BJ (cell line): ENCODE measurements at regions not wholly inside any gene's neighbourhood (a gene's known extent, or its start where the extent isn't known, plus 50 kb on each side); places are given as distances from the start of the nearest gene placed in this dataset.

Experiments used
- CTCF ChIA-PET: fragments of 350-600 bp; formaldehyde crosslinking; extraction: SDS; loops from one replicate; lab custom pipeline; 2021; ENCODE audit warnings: antibody characterized with exemption, inconsistent platforms; lab: Yijun Ruan, JAX
- POLR2A ChIA-PET: fragments of 300-600 bp; sonication (Branson Sonifier 250); formaldehyde crosslinking; extraction: SDS; loops from one replicate; lab custom pipeline; 2021; ENCODE audit warnings: antibody characterized with exemption; lab: Charles Lee
- DNase-seq: peaks from one replicate; pipeline ENCODE4 v3.0.0-alpha.2; 2011; ENCODE audit warnings: low read depth
- H3K27me3 ChIP-seq: 2 replicates; pipeline ENCODE4 v1.6.0; 2011; ENCODE audit warnings: low read length; ENCODE audit not compliant: control insufficient read depth, insufficient read depth
- H3K36me3 ChIP-seq: 2 replicates; pipeline ENCODE4 v1.5.1; 2011; ENCODE audit warnings: low read length; ENCODE audit not compliant: control insufficient read depth, insufficient read depth
- H3K4me3 ChIP-seq: 2 replicates; pipeline ENCODE4 v1.5.1; 2011; ENCODE audit warnings: low read depth, mild to moderate bottlenecking, control low read depth, low read length
- TF ChIP-seq, protein P1 (sequence below): IDR thresholded peaks from 2 replicates; pipeline ENCODE4 v1.5.1; 2011; ENCODE audit warnings: low read depth, mild to moderate bottlenecking, control low read depth, inconsistent platforms, low read length, moderate library complexity; ENCODE audit not compliant: insufficient read depth

DNA sequence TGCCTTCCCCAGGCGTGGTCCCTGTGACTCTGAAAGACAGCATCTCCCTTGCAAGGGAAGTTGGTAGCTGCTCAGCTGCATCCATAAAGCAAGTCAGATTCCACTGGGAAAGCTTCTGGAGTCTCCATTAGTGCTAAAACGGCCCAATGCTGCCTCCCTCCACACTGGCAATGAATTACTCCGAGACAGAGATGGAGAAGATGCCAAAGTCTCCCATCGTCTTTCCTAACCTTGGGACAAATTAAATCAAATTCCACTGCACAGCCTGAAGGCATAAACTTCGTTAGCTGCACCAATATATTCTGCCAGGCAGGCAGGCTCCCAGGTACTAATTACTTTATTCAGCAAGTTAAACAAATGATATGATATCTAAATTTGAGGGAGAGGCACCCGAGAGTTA lies 106.3 kb upstream of the GJB5 start:
- DNase-seq, result no peak
- CTCF ChIA-PET, result interaction anchor here (0.8 kb wide), 1 partner anchor 16 kb away, joined by 3 read pairs; no protein-coding TSS in a partner anchor
- POLR2A ChIA-PET, result no interaction called here
- no peaks in the 10 kb centered on the region for H3K36me3 ChIP-seq
- no peak overlapping the region for H3K4me3 ChIP-seq
- no peaks in the 10 kb centered on the region for H3K27me3 ChIP-seq
- TF ChIP-seq, protein P1, sequence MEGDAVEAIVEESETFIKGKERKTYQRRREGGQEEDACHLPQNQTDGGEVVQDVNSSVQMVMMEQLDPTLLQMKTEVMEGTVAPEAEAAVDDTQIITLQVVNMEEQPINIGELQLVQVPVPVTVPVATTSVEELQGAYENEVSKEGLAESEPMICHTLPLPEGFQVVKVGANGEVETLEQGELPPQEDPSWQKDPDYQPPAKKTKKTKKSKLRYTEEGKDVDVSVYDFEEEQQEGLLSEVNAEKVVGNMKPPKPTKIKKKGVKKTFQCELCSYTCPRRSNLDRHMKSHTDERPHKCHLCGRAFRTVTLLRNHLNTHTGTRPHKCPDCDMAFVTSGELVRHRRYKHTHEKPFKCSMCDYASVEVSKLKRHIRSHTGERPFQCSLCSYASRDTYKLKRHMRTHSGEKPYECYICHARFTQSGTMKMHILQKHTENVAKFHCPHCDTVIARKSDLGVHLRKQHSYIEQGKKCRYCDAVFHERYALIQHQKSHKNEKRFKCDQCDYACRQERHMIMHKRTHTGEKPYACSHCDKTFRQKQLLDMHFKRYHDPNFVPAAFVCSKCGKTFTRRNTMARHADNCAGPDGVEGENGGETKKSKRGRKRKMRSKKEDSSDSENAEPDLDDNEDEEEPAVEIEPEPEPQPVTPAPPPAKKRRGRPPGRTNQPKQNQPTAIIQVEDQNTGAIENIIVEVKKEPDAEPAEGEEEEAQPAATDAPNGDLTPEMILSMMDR, result no peak

- H3K4me3 ChIP-seq, result no peak overlapping the region
- no peak for DNase-seq
- H3K36me3 ChIP-seq, result no peaks in the 10 kb centered on the region
- ChIA-PET POLR2A (no interaction called here), CTCF (no interaction called here)
- TF ChIP-seq, protein P1, result no peak
- H3K27me3 ChIP-seq, result no peaks in the 10 kb centered on the region
Measured at GRCh38 chr1:34650090-34650489, 104.8 kb upstream of the GJB5 start.

- Histone ChIP-seq H3K4me3 (no peak overlapping the region), H3K36me3 (no peaks in the 10 kb centered on the region), H3K27me3 (no peaks in the 10 kb centered on the region)
- ChIA-PET POLR2A (no interaction called here), CTCF (no interaction called here)
- TF ChIP-seq, protein P1, result no peak
- DNase-seq, result no peak
Measured at GRCh38 chr1:34650800-34651199, 104.0 kb upstream of the GJB5 start.

GRCh38 chr1:34653110-34653509 lies 101.7 kb upstream of the GJB5 start:
- H3K4me3 ChIP-seq, result no peak overlapping the region
- H3K36me3 ChIP-seq, result no peaks in the 10 kb centered on the region
- DNase-seq, result no peak
- no peaks in the 10 kb centered on the region for H3K27me3 ChIP-seq
- POLR2A ChIA-PET, result no interaction called here
- CTCF ChIA-PET, result no interaction called here
- TF ChIP-seq, protein P1, result no peak

GRCh38 chr1:34655206-34655874 lies 99.5 kb upstream of the GJB5 start:
- no peaks in the 10 kb centered on the region for H3K36me3 ChIP-seq
- no peak for DNase-seq
- ChIA-PET POLR2A (no interaction called here), CTCF (no interaction called here)
- no peak overlapping the region for H3K4me3 ChIP-seq
- TF ChIP-seq, protein P1, result no peak
- H3K27me3 ChIP-seq, result no peaks in the 10 kb centered on the region
